ENCODE measurements at regions not wholly inside any gene's neighbourhood (a gene's known extent, or its start where the extent isn't known, plus 50 kb on each side); places are given as distances from the start of the nearest gene placed in this dataset.

- Histone ChIP-seq H3K9ac (ENCODE audit: low read depth in 1 of 2, low read length in 2 of 2) (no peak overlapping the region), H3K27me3 (ENCODE audit: control insufficient read depth in 4 of 4, insufficient read depth in 4 of 4, low read length in 3 of 4) (no peaks in the 10 kb centered on the region), H3K4me1 (ENCODE audit: control insufficient read depth in 4 of 4, insufficient read depth in 4 of 4, low read length in 3 of 4) (no peaks in the 10 kb centered on the region), H3K9me3 (ENCODE audit: control insufficient read depth in 4 of 4, low read length in 3 of 4) (no peaks in the 10 kb centered on the region), H3K27ac (ENCODE audit: low read depth in 1 of 2, low read length in 2 of 2) (no peak overlapping the region), H3K4me3 (ENCODE audit: low read depth in 1 of 3, low read length in 3 of 3) (no peak overlapping the region), H3K36me3 (ENCODE audit: control insufficient read depth in 4 of 4, insufficient read depth in 3 of 4, low read depth in 1 of 4, low read length in 3 of 4) (no peaks in the 10 kb centered on the region)
- DNase-seq (ENCODE audit: low spot score): no peak
- 77% methylated on average over 5 of the region's 5 CpGs for WGBS
- TF ChIP-seq, protein P1, sequence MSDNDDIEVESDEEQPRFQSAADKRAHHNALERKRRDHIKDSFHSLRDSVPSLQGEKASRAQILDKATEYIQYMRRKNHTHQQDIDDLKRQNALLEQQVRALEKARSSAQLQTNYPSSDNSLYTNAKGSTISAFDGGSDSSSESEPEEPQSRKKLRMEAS (IDR thresholded peaks at IDR 0.05): no peak
- TF ChIP-seq RAD21 (IDR thresholded peaks at IDR 0.05): no peak
- TF ChIP-seq ZBTB33 (IDR thresholded peaks at IDR 0.05): no peak
- TF ChIP-seq CTCF (IDR thresholded peaks at IDR 0.05; ENCODE audit: low read depth, low read length, missing input control): no peak
- TF ChIP-seq YY1 (IDR thresholded peaks at IDR 0.05): no peak
- TF ChIP-seq, protein P2, sequence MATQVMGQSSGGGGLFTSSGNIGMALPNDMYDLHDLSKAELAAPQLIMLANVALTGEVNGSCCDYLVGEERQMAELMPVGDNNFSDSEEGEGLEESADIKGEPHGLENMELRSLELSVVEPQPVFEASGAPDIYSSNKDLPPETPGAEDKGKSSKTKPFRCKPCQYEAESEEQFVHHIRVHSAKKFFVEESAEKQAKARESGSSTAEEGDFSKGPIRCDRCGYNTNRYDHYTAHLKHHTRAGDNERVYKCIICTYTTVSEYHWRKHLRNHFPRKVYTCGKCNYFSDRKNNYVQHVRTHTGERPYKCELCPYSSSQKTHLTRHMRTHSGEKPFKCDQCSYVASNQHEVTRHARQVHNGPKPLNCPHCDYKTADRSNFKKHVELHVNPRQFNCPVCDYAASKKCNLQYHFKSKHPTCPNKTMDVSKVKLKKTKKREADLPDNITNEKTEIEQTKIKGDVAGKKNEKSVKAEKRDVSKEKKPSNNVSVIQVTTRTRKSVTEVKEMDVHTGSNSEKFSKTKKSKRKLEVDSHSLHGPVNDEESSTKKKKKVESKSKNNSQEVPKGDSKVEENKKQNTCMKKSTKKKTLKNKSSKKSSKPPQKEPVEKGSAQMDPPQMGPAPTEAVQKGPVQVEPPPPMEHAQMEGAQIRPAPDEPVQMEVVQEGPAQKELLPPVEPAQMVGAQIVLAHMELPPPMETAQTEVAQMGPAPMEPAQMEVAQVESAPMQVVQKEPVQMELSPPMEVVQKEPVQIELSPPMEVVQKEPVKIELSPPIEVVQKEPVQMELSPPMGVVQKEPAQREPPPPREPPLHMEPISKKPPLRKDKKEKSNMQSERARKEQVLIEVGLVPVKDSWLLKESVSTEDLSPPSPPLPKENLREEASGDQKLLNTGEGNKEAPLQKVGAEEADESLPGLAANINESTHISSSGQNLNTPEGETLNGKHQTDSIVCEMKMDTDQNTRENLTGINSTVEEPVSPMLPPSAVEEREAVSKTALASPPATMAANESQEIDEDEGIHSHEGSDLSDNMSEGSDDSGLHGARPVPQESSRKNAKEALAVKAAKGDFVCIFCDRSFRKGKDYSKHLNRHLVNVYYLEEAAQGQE (IDR thresholded peaks at IDR 0.05): no peak
- TF ChIP-seq FOXA2 (IDR thresholded peaks at IDR 0.05): no peak
Observed at GRCh38 chr2:35790292-35790691, 565.3 kb upstream of the CRIM1 start.

- no peaks in the 10 kb centered on the region for H3K36me3 ChIP-seq (ENCODE audit: control insufficient read depth in 4 of 4, insufficient read depth in 3 of 4, low read depth in 1 of 4, low read length in 3 of 4)
- no peak for TF ChIP-seq RXRA (IDR thresholded peaks at IDR 0.05)
- TF ChIP-seq EGR1 (IDR thresholded peaks at IDR 0.05; ENCODE audit: low read depth in 2 of 2): no peak
- no peak for TF ChIP-seq HNF4G (IDR thresholded peaks at IDR 0.05)
- no peak for TF ChIP-seq FOXA2 (IDR thresholded peaks at IDR 0.05)
- TF ChIP-seq TAF1 (conservative IDR thresholded peaks at IDR 0.05): no peak
- no peak for TF ChIP-seq GABPA (IDR thresholded peaks at IDR 0.05 in 1 of 2, conservative IDR thresholded peaks at IDR 0.05 in 1 of 2)
- no peak for TF ChIP-seq CTCF (IDR thresholded peaks at IDR 0.05; ENCODE audit: low read depth, low read length, missing input control)
- H3K9ac ChIP-seq (ENCODE audit: low read depth in 1 of 2, low read length in 2 of 2): no peak overlapping the region
- no peak for DNase-seq (ENCODE audit: low spot score)
- 82% methylated on average over 10 of the region's 10 CpGs for WGBS
- no peaks in the 10 kb centered on the region for H3K27me3 ChIP-seq (ENCODE audit: control insufficient read depth in 4 of 4, insufficient read depth in 4 of 4, low read length in 3 of 4)
- H3K9me3 ChIP-seq (ENCODE audit: control insufficient read depth in 4 of 4, low read length in 3 of 4): no peaks in the 10 kb centered on the region
- H3K4me1 ChIP-seq (ENCODE audit: control insufficient read depth in 4 of 4, insufficient read depth in 4 of 4, low read length in 3 of 4): no peaks in the 10 kb centered on the region
- H3K27ac ChIP-seq (ENCODE audit: low read depth in 1 of 2, low read length in 2 of 2): no peak overlapping the region
- no peak overlapping the region for H3K4me3 ChIP-seq (ENCODE audit: low read depth in 1 of 3, low read length in 3 of 3)
Observed at GRCh38 chr2:35788543-35788942, 567.0 kb upstream of the CRIM1 start.
